Body of pancreas (tissue), 4 donors: ENCODE measurements at regions not wholly inside any gene's neighbourhood (a gene's known extent, or its start where the extent isn't known, plus 50 kb on each side); places are given as distances from the start of the nearest gene placed in this dataset.
A peak's percentile ranks its signal among the peaks of the same experiment; 100 is the strongest.
"Not testable (repeated sequence)": the region's sequence is repeated elsewhere in the genome, so short reads cannot be mapped to it uniquely, and the experiment has no call there.

ENCODE experiments used
- ATAC-seq: fragments of 150-250 bp; one replicate; pipeline ENCODE4 v1.9.1; 2016
- DNase-seq, 4 donors: peaks; one replicate each; pipeline ENCODE4 v3.0.0-alpha.2; 2019
- H3K27ac ChIP-seq, 4 donors: fragments of 200-600 bp; sonication (generic); 1 replicate in 3 of 4; 2 replicates in 1 of 4; pipeline versions ENCODE4 v1.5.1 to v1.6.1; 2016 to 2019; ENCODE audit warnings: mild to moderate bottlenecking in 1 of 4, mixed read lengths in 1 of 4, moderate library complexity in 1 of 4
- H3K27me3 ChIP-seq, 2 donors: fragments of 200-600 bp; sonication (generic); one replicate each; pipeline ENCODE4 v1.6.0; 2016; ENCODE audit warnings: mild to moderate bottlenecking in 1 of 2
- H3K36me3 ChIP-seq, 2 donors: fragments of 200-600 bp; sonication (generic); replicated peaks in 1 of 2; 2 replicates each; pipeline ENCODE4 v1.5.1; 2016; ENCODE audit warnings: low read depth in 2 of 2; ENCODE audit not compliant: insufficient read depth in 1 of 2
- H3K4me1 ChIP-seq: fragments of 200-600 bp; sonication (generic); one replicate; pipeline ENCODE4 v1.6.0; 2016
- H3K4me3 ChIP-seq, 2 donors: fragments of 200-600 bp; sonication (generic); 1 replicate in 1 of 2; 2 replicates in 1 of 2; pipeline ENCODE4 v1.5.1; 2016 to 2019
- H3K9me3 ChIP-seq, 3 donors: fragments of 200-600 bp; sonication (generic); 1 replicate in 2 of 3; 2 replicates in 1 of 3; pipeline ENCODE4 v1.5.1; 2016
- CTCF ChIP-seq, 7 experiments: fragments of 450-650 bp in 4 of 7; fragments of 200-600 bp in 3 of 7; sonication (generic) in 3 of 7; IDR thresholded peaks; one replicate each; pipeline ENCODE4 v1.5.1; 2016 to 2019; ENCODE audit warnings: antibody characterized with exemption in 7 of 7
- POLR2A ChIP-seq, 3 donors: fragments of 450-650 bp; IDR thresholded peaks; one replicate each; pipeline ENCODE4 v1.6.1; 2016; ENCODE audit warnings: antibody characterized with exemption in 3 of 3, mild to moderate bottlenecking in 2 of 3
- WGBS, 2 donors: methylation state at CpG; one replicate each; pipeline ENCODE4 v1.1.5; 2017; 5-methylcytosine and 5-hydroxymethylcytosine counted together
- intact Hi-C: fragments of 100-400 bp; cut with DNase I; formaldehyde crosslinking; loops from one replicate; pipeline ENCODE4 v1.15.1; 2023

- DNase-seq (peak; percentile 23 to 37 (median 30)), ATAC-seq (no peak)
- TF ChIP-seq POLR2A (IDR thresholded peaks at IDR 0.05): no peak
- no peak for TF ChIP-seq CTCF (IDR thresholded peaks at IDR 0.05)
- intact Hi-C loops: no loop called here
- H3K4me3 ChIP-seq: no peak overlapping the region
- no peaks in the 10 kb centered on the region for H3K9me3 ChIP-seq
- no peaks in the 10 kb centered on the region for H3K27me3 ChIP-seq
- H3K4me1 ChIP-seq: no peaks in the 10 kb centered on the region
- WGBS, 2 donors: 18 to 20% methylated on average over 2 of the region's 2 CpGs
- H3K36me3 ChIP-seq: no peaks in the 10 kb centered on the region
- H3K27ac ChIP-seq: no peak overlapping the region
Observed at GRCh38 chrX:155745792-155746191, 133.0 kb upstream of the TMLHE start.

GRCh38 chrX:155744534-155744933 lies 131.8 kb upstream of the TMLHE start:
- ATAC-seq (no peak), DNase-seq (no peak)
- no peak for TF ChIP-seq POLR2A (IDR thresholded peaks at IDR 0.05)
- TF ChIP-seq CTCF (IDR thresholded peaks at IDR 0.05): no peak
- H3K27ac ChIP-seq: no peak overlapping the region
- no peaks in the 10 kb centered on the region for H3K36me3 ChIP-seq
- no peaks in the 10 kb centered on the region for H3K9me3 ChIP-seq
- no peak overlapping the region for H3K4me3 ChIP-seq
- H3K4me1 ChIP-seq: no peaks in the 10 kb centered on the region
- no peaks in the 10 kb centered on the region for H3K27me3 ChIP-seq
- intact Hi-C loops: no loop called here
- 61 to 64% methylated on average over 2 of the region's 2 CpGs for WGBS, 2 donors

DNA sequence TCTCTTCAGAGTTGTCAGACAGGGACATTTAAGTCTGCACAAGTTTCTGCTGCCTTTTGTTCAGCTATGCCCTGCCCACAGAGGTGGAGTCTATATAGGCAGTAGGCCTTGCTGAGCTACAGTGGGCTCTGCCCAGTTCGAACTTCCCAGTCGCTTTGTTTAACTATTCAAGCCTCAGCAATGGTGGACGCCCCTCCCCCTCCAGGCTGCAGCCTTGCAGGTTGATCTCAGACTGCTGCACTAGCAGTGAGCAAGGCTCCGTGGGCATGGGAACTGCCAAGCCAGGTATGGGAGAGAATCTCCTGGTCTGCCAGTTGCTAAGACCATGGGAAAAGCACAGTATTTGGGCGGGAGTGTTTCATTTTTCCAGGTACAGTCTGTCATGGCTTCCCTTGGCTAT lies 115.6 kb upstream of the TMLHE start:
- DNase-seq, H3K27ac ChIP-seq, H3K27me3 ChIP-seq, H3K4me3 ChIP-seq, ATAC-seq, H3K9me3 ChIP-seq, H3K4me1 ChIP-seq, H3K36me3 ChIP-seq, intact Hi-C loops: not testable (repeated sequence)
- WGBS, 2 donors: 64 to 80% methylated on average over 2 to 5 of the region's 5 CpGs

- no peak for ATAC-seq
- H3K4me1 ChIP-seq: no peaks in the 10 kb centered on the region
- no peak overlapping the region for H3K27ac ChIP-seq
- intact Hi-C loops: no loop called here
- no peaks in the 10 kb centered on the region for H3K36me3 ChIP-seq
- H3K4me3 ChIP-seq: no peak overlapping the region
- WGBS, 2 donors: 71 to 79% methylated on average over 4 of the region's 4 CpGs
- no peak for DNase-seq
- no peaks in the 10 kb centered on the region for H3K27me3 ChIP-seq
- TF ChIP-seq CTCF (IDR thresholded peaks at IDR 0.05) (no peak), POLR2A (IDR thresholded peaks at IDR 0.05) (no peak)
- H3K9me3 ChIP-seq: no peaks in the 10 kb centered on the region
Observed at GRCh38 chrX:155718972-155719586, 106.3 kb upstream of the TMLHE start.

DNA sequence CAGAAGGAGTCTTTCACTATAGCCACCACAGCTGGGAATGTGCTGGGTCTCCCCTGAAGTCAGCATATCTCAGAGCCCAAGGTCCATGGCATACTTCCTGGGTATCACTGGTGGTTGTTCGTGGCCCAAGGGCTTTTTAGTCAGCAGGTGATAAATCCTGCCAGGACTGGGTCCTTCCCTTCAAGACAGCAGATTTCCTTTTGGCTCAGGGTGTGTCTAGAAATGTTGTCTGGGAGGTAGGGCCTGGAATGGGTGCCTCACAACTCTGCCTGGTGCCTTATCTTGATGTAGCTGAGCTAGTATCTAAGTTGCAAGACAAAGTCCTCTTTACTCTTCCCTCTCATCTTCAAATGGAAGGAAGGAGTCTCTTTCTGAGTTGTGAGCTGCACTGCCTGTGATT lies 102.4 kb upstream of the TMLHE start:
- H3K4me1 ChIP-seq: no peaks in the 10 kb centered on the region
- DNase-seq (no peak), ATAC-seq (no peak)
- H3K4me3 ChIP-seq: no peak overlapping the region
- 27 to 29% methylated on average over 1 of the region's 1 CpG for WGBS, 2 donors
- TF ChIP-seq POLR2A (IDR thresholded peaks at IDR 0.05): no peak
- no peak for TF ChIP-seq CTCF (IDR thresholded peaks at IDR 0.05)
- intact Hi-C loops: no loop called here
- no peak overlapping the region for H3K27ac ChIP-seq
- peaks cover 0 to 5% (median 0%) of the 10 kb centered on the region in 3 donors for H3K9me3 ChIP-seq
- H3K36me3 ChIP-seq: no peaks in the 10 kb centered on the region
- H3K27me3 ChIP-seq: no peaks in the 10 kb centered on the region
